DMS153 treated with DMSO at 0.1 percent for 48 hours (cell line): ENCODE measurements at regions not wholly inside any gene's neighbourhood (a gene's known extent, or its start where the extent isn't known, plus 50 kb on each side); places are given as distances from the start of the nearest gene placed in this dataset.

Source experiments
- DNase-seq: peaks from one replicate; lab custom pipeline; 2025; ENCODE audit not compliant: unreplicated experiment; lab: John Stamatoyannopoulos, UW

- DNase-seq, result no peak
Measured at GRCh38 chr12:82054566-82054965, 295.4 kb upstream of the PPFIA2 start.

GRCh38 chr12:82047446-82047845 lies 288.3 kb upstream of the PPFIA2 start:
- no peak for DNase-seq

- DNase-seq, result no peak
Measured at GRCh38 chr12:82040987-82041743, 282.0 kb upstream of the PPFIA2 start.

- no peak for DNase-seq
Measured at GRCh38 chr12:82034769-82035168, 275.6 kb upstream of the PPFIA2 start.

GRCh38 chr12:82029936-82030335 lies 270.8 kb upstream of the PPFIA2 start:
- no peak for DNase-seq

- no peak for DNase-seq
Measured at GRCh38 chr12:82028772-82029171, 269.6 kb upstream of the PPFIA2 start.

DNA sequence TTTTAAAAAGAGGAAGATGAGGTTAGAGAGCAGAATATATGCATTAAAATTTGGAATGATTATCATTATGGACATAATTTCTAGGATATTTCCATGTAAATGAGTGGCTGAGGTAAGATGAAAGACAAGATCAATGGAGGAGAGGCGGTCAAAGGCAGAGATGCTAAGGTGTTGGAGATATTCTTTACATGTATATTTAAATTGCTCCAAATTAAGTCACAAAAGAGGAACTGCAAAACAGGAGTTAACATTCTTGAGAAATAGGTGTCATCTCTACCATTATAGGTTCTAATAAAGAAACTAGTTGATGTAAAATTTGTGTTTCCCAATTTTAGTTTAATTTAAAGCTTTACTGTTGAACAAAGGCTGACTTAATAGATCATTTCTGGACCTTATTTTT lies 268.5 kb upstream of the PPFIA2 start:
- no peak for DNase-seq

GRCh38 chr12:82025462-82025861 lies 266.3 kb upstream of the PPFIA2 start:
- DNase-seq, result no peak

DNA sequence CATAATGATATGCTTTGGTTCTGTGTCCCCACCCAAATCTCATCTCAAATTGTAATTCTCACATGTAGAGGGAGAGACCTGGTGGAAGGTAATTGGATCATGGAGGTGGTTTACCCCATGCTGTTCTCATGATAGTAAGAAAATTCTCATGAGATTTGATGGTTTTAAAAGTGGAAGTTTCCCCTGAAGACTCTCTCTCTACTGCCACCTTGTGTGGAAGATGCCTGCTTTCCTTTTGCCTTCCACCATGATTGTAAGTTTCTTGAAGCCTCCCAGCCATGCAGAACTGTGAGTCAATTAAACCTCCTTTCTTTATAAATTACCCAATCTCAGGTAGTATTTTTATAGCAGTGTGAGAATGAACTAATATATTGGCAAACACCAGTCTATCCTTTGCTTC lies 260.4 kb upstream of the PPFIA2 start:
- DNase-seq, result no peak

- DNase-seq, result no peak
Measured at GRCh38 chr12:82015623-82016347, 256.6 kb upstream of the PPFIA2 start.

DNA sequence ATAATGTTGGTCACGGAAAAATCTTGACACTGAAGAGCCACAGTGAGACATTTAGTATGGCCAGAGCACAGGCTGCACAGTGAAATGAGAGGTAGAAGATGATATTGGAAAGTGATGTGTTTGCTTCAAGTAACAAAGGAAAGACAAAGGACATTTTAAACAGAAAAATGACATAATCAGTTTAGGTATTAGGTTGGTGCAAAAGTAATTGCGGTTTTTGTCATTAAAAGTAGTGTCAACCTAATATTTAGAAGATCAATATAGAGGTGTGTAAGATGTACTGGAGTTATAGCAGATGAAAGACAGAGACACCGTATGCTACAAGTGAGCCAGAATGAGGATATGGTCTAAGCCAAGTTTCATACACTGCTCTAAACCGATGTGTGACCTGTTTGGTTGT lies 253.0 kb upstream of the PPFIA2 start:
- no peak for DNase-seq

GRCh38 chr12:82009524-82009923 lies 250.4 kb upstream of the PPFIA2 start:
- no peak for DNase-seq

GRCh38 chr12:82008251-82008650 lies 249.1 kb upstream of the PPFIA2 start:
- DNase-seq, result no peak

GRCh38 chr12:81998761-81999378 lies 239.7 kb upstream of the PPFIA2 start:
- no peak for DNase-seq

- no peak for DNase-seq
Measured at GRCh38 chr12:81992461-81992860, 233.3 kb upstream of the PPFIA2 start.

DNA sequence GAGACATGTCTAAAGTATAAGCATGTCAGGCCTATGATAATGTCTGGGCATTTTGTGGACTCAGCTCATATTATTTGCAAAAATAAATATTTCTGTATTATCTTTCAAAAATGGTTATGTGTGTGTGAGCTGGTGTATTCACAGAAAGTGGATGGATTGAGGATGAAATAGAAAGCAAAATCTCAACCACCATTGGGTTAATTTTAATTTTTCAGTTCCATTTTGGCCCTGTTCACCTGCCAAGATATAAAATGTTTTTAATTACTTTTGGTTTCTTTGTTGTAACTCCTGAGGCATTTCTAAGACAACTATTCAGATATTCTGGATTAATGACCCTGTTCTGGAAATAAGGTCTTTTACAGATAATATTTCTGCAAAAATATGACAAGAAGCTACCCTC lies 232.7 kb upstream of the PPFIA2 start:
- DNase-seq, result no peak

DNA sequence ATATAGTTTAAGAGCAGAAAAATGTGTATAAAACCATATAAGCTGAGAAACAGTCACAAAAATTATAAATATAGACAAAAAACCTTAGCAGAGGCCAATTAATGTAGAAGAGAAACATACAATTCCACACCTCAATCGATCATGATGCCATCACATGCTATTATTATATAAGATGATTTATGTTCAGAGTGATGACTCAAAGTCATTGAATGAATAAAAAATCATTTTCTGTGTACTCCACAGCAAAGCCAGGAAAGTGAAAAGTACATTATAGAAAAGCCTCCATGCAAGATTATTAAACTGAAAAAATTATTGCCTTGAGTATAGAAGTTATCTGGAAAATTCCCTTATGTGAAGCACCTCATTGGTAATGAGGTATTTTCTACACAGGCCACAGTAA lies 229.2 kb upstream of the PPFIA2 start:
- no peak for DNase-seq

DNA sequence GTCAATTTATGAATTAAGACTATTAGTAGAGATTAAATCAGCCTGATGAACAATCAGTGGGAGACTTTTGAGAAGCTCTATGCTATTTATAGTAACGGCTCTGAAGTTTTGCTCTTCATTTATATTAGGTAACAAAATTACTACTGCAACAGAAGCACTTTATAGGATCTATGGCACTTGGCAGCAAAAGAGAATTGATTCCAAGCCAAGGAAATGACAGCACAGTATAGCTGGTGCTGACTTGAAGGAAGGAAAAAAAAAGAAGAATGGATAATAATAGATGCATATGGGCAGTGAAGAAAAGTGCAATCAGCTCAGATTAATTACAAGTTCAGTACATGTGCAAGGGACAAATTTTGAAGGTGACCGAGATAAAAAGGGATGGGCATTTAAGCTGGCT lies 228.2 kb upstream of the PPFIA2 start:
- no peak for DNase-seq

DNA sequence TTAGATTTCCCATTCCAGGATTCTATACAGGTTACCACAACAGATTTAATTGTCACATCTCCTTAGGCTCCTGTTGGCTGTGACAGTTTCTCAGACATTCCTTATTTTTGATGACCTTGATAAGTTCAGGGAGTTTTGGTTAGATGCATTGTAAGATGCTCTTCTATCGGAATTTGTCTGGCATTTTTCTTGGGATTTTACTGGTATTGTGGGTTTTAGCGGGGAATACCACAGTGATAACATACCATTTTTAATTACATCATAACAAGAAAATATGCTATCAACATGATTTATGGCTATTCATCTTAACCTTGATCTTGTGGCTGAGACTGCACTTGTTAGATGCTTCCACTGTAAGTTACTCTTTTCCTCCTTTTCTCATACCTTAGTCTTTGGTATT lies 217.5 kb upstream of the PPFIA2 start:
- DNase-seq, result no peak

DNA sequence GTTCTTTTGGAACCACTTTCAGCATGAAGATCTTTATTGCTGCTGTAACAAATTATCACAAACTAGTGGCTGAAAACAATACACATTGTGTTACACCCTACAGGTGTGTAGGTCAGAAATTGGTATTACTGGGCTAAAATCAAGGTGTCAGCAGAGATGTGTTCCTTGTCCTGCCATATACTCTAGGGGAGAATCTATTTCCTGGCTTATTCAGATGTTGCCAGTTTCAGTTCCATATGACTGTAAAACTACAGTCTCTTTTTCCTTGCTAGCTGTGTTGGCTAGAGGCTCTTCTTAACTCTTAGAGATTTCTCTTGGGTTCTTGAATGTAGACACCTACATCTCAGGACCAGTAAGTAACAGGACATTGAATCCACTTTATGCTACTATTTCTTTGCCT lies 215.6 kb upstream of the PPFIA2 start:
- no peak for DNase-seq

- DNase-seq, result no peak
Measured at GRCh38 chr12:81968421-81968820, 209.3 kb upstream of the PPFIA2 start.

DNA sequence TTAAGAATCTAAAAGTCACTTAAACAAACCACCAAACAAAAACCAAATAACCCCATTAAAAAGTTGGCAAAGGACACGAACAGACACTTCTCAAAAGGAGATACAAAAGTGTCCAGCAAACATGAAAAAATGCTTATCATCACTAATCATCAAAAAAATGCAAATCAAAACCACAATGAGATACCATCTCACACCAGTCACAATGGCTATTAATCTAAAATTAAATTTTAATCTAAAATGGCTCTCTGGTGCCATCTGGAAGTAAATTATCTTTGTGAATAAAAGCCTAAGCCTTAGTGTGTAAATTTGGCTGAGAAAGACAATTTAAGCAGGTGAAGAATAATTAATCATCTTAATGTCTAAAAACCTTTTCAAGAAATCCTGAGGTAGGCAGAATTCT lies 204.5 kb upstream of the PPFIA2 start:
- no peak for DNase-seq
